ENCODE measurements at regions not wholly inside any gene's neighbourhood (a gene's known extent, or its start where the extent isn't known, plus 50 kb on each side); places are given as distances from the start of the nearest gene placed in this dataset.

GRCh38 chr17:72462407-72462806 is 341.6 kb downstream of the SOX9 start:
- ATAC-seq = no peak
- no peak for TF ChIP-seq ISL1 (CRISPR knock-in tag; IDR thresholded peaks at IDR 0.05)
- TF ChIP-seq RARB (CRISPR knock-in tag; IDR thresholded peaks at IDR 0.05) = no peak
- no peak for TF ChIP-seq ZNF8 (CRISPR knock-in tag; IDR thresholded peaks at IDR 0.05)
- TF ChIP-seq PPARA (CRISPR knock-in tag; IDR thresholded peaks at IDR 0.05; ENCODE audit: borderline replicate concordance) = no peak
- TF ChIP-seq ZC3H10 (CRISPR knock-in tag; IDR thresholded peaks at IDR 0.05) = no peak
- no peak for TF ChIP-seq ESRRG (CRISPR knock-in tag; IDR thresholded peaks at IDR 0.05)
- TF ChIP-seq PATZ1 (CRISPR knock-in tag; IDR thresholded peaks at IDR 0.05; ENCODE audit: borderline replicate concordance) = no peak
- no peak for TF ChIP-seq OSR1 (CRISPR knock-in tag; IDR thresholded peaks at IDR 0.05)

GRCh38 chr17:72462814-72463213 is 342.0 kb downstream of the SOX9 start:
- TF ChIP-seq ZNF8 (CRISPR knock-in tag; IDR thresholded peaks at IDR 0.05) = no peak
- no peak for TF ChIP-seq TCF4 (CRISPR knock-in tag; IDR thresholded peaks at IDR 0.05; ENCODE audit: borderline replicate concordance)
- TF ChIP-seq CSRNP3 (CRISPR knock-in tag; IDR thresholded peaks at IDR 0.05) = no peak
- TF ChIP-seq PPARA (CRISPR knock-in tag; IDR thresholded peaks at IDR 0.05; ENCODE audit: borderline replicate concordance) = no peak
- TF ChIP-seq CSDC2 (CRISPR knock-in tag; IDR thresholded peaks at IDR 0.05) = no peak
- no peak for TF ChIP-seq RARB (CRISPR knock-in tag; IDR thresholded peaks at IDR 0.05)
- no peak for TF ChIP-seq OSR1 (CRISPR knock-in tag; IDR thresholded peaks at IDR 0.05)
- TF ChIP-seq GLIS3 (CRISPR knock-in tag; IDR thresholded peaks at IDR 0.05) = no peak
- no peak for TF ChIP-seq PATZ1 (CRISPR knock-in tag; IDR thresholded peaks at IDR 0.05; ENCODE audit: borderline replicate concordance)
- no peak for TF ChIP-seq TSHZ2 (CRISPR knock-in tag; IDR thresholded peaks at IDR 0.05)
- no peak for TF ChIP-seq ZFP3 (CRISPR knock-in tag; IDR thresholded peaks at IDR 0.05)
- TF ChIP-seq POU6F1 (CRISPR knock-in tag; IDR thresholded peaks at IDR 0.05; ENCODE audit: borderline replicate concordance, low read depth) = no peak
- no peak for TF ChIP-seq ISL1 (CRISPR knock-in tag; IDR thresholded peaks at IDR 0.05)
- TF ChIP-seq ZC3H10 (CRISPR knock-in tag; IDR thresholded peaks at IDR 0.05) = no peak
- TF ChIP-seq ARNTL (CRISPR knock-in tag; IDR thresholded peaks at IDR 0.05; ENCODE audit: borderline replicate concordance, low read depth) = no peak
- TF ChIP-seq ESRRG (CRISPR knock-in tag; IDR thresholded peaks at IDR 0.05) = no peak
- TF ChIP-seq TOX (CRISPR knock-in tag; IDR thresholded peaks at IDR 0.05; ENCODE audit: borderline replicate concordance) = no peak
- ATAC-seq = no peak

- ATAC-seq = no peak
- TF ChIP-seq RARB (CRISPR knock-in tag; IDR thresholded peaks at IDR 0.05) (no peak), ESRRG (CRISPR knock-in tag; IDR thresholded peaks at IDR 0.05) (no peak), OSR1 (CRISPR knock-in tag; IDR thresholded peaks at IDR 0.05) (no peak), PPARA (CRISPR knock-in tag; IDR thresholded peaks at IDR 0.05; ENCODE audit: borderline replicate concordance) (no peak), ZFP3 (CRISPR knock-in tag; IDR thresholded peaks at IDR 0.05) (no peak), TOX (CRISPR knock-in tag; IDR thresholded peaks at IDR 0.05; ENCODE audit: borderline replicate concordance) (no peak), CREB5 (CRISPR knock-in tag; IDR thresholded peaks at IDR 0.05; ENCODE audit: low read depth) (no peak), GLIS3 (CRISPR knock-in tag; IDR thresholded peaks at IDR 0.05) (no peak), POU6F1 (CRISPR knock-in tag; IDR thresholded peaks at IDR 0.05; ENCODE audit: borderline replicate concordance, low read depth) (no peak), TSHZ2 (CRISPR knock-in tag; IDR thresholded peaks at IDR 0.05) (no peak), ISL1 (CRISPR knock-in tag; IDR thresholded peaks at IDR 0.05) (no peak)
These were observed 342.7 kb downstream of the SOX9 start for GRCh38 chr17:72463287-72464102.
